COLO668 (cell line): ENCODE measurements at regions not wholly inside any gene's neighbourhood (a gene's known extent, or its start where the extent isn't known, plus 50 kb on each side); places are given as distances from the start of the nearest gene placed in this dataset.

ENCODE experiments used
- DNase-seq: peaks from one replicate; lab custom pipeline; 2025; ENCODE audit not compliant: unreplicated experiment; lab: John Stamatoyannopoulos, UW

DNA sequence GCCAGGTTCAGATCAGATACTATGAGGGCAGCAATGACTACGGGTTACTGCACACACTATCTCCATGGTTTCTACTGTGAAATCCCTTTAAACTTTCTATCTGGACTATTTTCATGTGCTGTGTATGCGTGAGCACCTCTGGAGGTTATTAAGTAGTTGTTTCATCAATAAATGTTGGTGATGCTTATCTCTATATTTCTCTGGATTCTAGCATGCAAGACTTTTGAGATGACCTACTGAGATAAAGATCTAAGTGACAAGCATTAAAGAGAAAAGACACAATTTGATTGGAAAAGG, 194.0 kb downstream of the NRIP1 start:
- no peak for DNase-seq

DNA sequence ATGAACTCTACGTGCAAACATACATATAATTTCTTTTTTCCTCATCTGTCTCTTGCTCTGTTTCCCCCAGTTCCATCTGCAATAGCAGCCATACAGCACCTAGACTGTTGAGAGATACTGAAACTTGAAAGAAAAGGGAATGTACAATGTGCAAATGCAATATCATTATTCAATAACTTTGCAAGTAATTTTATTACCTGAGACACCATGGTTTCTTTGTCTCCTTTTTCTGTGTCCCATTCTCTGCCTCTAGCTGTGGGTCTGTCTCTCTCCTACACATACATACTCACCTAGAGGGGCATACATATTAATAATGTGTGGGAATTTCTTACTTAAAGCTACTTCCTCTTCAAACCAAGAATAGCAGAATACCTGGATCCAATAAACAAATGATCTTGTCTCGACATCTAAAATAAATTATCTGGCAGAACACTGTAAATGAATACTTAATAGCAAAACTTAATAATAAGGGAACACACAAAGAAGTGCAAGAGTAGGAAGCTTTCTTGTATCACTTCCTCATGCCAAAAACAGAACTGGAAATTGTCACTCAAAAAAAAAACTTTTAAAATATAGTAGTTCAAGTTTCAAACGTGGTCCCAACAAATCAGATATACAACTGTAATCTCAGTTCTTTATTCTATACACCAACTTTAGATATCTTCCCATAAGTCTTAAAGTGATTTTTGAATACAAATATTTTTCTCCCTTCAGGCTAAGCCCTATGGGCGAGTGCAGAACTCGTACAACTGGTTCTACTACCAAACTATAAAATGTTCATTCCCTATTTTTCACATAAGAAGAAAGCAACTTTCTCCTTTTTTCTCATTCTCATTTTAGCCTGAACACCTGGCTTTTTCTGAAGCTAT, 194.6 kb downstream of the NRIP1 start:
- DNase-seq: no peak

DNA sequence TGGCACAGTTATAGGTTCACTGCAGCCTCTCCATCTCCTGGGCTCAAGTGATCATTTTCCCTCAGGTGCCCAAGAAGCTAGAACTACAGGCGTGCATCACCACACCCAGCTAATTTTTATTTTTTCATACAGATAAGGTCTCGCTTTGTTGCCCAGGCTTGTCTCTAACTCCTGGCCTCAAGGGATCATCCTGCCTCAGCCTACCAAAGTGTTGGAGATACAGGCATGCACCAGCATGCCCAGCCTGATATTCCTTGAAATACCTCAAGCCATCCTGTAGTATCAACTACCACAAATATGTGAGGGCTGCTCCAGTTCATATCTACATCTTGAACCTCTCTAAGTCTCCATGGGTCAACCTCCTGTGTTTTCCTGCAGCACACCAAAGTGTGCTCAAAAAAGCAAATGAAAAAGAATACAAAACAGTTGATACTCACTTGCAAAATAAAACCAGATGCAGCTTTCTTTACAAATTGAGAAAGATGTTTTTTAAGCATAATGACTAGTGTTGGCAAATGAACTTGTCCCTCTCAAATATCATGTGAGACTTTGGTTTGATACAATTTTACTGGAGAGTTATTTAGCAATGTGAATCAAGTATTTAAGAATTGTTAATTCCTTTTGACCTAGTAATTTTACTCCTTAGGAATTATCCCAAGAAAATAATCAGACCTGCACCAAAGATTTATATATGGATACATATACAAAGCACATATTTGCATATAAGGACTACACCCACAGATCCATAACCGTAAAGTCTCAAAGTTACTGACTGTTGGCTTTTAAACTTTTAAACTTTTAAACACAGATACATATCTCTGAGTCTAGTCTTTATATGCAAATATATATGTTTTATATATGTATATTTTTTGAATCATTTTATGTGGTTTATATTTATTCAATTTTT, 197.7 kb downstream of the NRIP1 start:
- DNase-seq: no peak

DNA sequence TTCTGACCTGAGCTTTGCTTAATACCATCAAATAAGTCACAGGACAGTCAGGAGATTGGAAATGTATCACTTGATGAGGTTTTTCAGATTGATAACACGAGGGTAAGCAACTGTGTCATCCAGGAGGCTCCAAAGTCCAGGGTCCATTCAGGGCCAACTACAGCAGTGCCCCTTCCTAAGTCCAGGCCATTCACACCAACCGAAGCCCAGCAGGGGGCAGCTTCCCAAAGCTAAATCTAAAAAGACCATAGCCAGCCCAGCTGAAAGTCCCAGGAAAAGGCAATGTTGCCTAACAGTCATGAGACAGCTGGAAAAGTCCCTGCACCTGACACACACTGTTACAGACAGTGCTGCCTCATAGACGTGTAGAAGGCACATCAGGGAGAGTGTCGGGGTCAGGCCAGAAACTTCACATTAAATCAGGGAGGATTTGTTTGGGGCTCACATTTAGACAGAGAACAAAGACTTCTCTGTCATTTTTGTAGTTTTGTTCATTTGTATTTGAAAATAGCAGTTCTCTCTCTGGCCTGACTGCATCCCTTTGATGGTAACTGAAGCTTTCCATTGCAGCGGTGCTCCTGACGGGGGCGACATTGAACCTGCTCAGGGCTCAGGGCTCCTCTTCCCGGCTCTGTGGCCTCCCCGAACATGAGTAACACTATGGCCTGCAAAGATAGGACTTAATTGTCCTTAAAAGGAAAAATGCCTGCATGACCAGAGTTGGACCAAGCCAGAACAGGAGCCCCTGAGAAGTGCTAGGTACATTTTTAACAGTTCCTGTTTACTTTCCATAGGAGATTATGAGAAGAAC, 200.4 kb downstream of the NRIP1 start:
- peak; percentile 63 for DNase-seq

DNA sequence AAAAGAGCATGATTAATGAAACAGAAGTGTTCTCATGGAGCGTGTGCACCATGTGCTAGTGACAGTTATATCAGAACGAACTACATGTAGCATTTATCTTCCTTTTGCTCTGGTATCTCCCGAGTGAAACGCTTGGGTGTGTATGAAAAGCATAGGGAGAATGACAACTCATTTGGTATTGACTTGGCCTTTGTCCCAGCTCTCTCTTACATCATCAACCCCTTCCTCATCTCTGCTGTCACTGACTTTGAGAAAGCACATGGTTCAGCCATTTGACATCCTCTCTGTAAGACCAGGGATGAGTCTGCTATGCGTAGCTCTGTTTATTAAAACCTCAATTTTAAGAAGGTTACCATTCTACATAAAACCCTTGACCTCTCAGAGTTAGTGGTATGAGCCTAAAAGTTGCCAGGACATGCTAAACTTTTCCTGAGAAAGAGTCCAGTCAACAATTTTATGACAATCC, 201.0 kb downstream of the NRIP1 start:
- no peak for DNase-seq

DNA sequence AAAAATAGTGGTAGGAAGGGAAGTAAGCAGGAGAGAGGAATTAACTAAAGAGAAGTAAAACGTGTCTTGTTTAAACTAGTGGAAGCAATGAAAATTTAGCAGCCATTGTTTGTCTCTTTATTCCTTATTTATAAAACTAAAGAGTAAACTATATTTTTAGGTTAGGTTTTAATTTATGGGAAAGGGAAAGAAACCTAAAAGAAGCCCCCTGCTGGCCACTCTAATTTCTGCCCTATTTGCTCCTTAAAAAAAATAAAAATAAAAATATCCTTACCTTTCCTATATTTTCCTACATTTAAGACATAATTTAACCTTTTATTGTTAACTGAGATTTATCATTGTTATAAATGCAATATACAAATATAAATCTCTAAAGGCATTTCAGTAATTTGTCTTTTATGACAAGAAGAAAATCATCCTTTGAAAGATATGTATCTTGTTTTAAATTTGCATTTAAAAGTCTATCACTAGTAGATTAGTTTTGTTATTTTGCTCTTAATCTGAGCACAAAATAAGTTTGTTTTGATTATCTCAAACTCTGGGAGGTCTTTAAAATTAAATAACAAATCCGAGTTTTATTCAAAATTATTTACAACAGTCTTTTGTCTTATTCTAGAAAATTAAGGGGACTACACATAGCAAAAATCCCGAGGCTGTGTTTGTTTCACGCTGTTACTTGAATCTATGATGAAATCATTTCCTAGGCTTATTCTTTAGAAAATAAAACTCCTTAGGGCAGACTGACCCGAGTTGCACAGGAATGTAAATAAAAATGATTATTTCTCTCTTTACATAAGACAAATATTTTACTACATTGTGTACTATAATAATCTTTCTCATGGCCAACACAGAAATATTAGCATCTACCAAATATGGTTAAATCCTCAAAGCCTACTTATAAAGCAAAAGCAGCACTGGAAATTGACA, 201.7 kb downstream of the NRIP1 start:
- DNase-seq: no peak

DNA sequence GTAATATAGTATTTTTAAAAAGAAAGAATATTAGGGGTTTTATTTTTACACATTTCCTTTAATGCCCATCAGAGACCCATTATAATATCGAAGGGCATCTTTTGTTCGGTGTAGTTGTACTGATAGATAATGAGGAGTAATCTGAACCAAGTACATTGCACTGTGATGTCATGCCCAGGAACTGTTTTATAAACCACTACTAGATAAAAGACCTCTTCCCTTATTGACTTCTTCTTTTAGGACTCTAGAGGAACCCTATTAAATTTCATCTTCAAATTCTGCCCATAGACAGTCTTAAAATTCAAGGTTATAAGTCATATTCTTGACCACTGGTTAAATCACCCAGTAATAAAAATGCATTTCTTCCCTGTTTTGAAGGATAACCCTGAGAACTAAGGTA, 206.5 kb downstream of the NRIP1 start:
- DNase-seq: no peak

DNA sequence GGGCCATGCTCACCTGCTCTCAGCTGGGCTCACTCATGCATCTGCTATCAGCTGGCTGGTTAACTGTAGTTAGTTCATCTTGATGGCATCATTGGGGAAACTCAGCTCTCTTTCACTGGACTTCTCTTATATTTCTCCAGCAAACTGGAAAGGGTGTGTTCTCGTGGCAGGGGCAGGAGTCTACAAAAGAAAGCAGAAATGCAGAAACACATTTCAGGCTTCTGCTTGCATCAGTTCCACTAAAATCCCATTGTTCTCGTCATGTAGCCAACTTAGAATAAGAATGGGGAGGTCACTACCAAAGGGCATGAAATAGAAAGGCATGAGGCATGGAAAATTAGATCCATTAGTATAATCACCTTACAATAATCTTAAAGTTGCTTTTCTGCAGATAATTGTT, 207.3 kb downstream of the NRIP1 start:
- no peak for DNase-seq

DNA sequence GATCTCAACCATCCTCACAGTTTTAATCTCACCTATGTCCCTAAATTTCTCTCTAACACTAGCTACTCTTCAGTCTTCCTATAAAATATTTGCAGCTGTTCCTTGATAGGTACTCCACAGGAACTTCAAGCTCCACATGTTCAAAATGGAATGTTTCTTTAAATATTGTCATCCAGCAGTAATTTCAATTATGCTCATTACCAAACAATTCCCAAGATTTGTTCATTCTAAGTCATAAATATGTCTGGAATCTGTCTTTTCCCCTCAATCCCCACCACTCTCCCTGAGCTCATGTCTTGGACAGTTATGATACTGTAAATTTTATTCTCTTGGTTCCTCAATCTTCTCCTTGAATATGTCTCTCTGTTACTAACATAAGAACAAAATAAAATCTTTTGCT, 214.4 kb downstream of the NRIP1 start:
- no peak for DNase-seq

DNA sequence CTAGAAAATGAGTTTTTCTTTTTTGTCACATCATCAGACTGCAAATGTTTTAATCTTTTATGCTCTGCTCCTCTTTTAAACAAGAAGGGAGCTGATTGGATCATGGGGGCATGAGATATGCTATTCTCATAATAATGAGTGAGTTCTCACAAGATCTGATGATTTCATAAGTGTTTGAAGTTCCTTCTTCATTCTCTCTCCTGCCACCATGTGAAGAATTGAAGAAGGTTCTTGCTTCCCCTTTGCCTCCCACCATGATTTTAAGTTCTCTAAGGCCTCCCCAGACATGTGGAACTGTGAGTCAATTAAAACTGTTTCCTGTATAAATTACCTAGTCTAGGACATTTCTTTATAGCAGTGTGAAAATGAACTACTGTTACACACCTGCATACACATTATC, 218.2 kb downstream of the NRIP1 start:
- no peak for DNase-seq

DNA sequence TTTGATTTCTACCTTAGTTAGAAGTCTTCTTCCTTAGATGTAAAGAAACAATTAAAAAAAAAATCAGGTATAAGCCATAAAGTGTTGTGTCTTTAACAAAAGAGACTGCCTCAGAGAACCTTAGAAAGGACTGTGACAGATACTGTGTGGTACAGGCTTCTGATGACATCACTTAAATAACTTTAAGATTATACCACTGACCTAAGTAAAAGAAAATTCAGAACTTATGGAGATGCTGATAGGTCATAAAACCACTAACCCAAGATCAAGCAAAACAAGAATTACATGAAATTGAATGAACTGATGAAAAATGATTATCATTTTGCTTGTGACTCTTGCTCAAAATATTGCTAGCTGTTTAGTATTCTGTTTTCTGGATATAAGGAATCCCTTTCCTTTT, 220.8 kb downstream of the NRIP1 start:
- no peak for DNase-seq

DNA sequence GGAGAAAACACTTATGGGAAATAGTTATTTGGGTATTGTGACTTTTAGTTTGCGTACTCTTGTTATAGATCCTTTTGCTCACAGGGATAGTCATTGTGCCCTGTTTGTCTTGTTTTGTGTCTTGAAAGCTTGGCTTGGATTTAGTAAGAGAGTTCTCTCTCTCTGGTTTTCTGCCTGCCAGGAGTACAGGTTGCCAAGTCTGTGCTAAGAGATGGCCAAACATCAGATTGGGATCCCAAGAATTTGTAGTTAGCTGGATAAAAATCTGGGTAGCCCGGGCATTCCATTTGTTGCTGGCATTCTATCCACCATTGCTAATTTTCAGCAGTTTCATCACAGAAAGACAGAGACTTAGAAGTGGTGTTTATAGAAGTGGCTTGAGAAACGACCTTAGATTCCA, 222.2 kb downstream of the NRIP1 start:
- DNase-seq: no peak

DNA sequence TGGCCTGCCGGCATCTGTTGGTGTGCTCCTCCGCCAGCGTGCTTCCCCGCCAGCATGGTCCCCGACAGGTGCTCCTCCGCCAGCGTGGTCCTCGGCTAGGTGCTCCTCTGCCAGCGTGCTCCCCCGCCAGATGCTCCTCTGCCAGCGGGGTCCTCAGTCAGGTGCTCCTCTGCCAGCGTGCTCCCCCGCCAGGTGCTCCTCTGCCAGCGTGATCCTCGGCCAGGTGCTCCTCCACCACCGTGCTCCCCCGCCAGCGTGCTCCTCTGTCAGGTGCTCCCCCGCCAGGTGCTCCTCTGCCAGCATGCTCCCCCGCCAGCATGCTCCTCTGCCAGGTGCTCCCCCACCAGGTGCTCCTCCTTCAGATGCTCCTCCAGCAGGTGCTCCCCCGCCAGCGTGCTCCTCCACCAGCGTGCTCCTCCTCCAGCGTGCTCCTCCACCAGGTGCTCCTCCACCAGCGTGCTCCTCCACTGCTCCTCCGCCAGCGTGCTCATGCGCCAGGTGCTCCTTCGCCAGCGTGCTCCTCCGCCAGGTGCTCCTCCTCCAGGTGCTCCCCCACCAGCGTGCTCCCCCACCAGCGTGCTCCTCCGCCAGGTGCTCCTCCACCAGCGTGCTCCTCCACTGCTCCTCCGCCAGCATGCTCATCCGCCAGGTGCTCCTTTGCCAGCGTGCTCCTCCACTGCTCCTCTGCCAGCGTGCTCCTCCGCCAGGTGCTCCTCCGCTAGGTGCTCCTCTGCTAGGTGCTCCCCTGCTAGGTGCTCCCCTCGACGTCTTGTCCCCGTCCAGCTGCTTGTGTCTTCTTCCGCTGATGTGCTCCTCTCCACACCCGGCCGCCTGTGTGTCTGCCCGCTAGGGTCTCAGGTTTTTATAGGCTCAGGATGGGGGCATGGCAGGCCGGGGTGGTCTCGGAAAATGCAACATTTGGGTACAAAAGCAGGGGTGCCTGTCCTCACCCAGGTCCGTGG, 223.0 kb downstream of the NRIP1 start:
- DNase-seq: no peak

DNA sequence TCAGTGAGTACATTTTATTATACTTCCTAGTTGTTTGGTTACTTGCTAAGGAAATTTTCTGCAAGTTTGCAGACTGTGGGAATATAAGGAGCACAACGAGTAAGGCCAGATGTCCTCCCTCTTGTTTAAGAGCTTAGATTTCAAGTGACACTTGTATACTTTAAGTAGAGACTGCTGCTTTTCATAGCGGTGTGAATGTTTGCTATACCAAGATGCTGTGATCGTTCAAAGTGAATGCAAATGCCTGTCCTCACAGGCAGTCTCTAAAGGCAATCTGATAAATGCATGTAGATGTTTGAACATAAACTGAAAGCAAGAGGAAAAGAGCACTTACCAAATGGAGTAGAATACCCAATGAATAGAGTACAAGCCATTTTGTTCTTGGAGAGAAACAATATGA, 226.4 kb downstream of the NRIP1 start:
- no peak for DNase-seq

DNA sequence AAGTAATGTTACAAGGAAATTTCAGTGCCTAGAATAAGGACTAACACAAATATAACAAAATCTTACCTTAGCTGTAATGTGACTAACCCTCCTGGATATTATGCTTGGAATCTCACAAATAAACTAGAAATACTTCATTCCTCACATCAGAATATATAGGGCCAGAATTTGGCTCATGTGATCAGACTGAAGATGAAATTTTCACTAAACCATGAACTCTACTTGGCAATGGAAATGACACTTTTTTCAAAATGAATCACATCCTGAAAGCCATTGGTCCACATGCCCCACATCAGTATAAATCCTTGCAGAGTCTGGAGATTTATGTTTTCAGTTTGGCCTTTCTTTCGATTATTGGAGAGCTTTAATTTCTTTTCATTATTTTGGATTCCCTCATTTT, 227.8 kb downstream of the NRIP1 start:
- DNase-seq: no peak

DNA sequence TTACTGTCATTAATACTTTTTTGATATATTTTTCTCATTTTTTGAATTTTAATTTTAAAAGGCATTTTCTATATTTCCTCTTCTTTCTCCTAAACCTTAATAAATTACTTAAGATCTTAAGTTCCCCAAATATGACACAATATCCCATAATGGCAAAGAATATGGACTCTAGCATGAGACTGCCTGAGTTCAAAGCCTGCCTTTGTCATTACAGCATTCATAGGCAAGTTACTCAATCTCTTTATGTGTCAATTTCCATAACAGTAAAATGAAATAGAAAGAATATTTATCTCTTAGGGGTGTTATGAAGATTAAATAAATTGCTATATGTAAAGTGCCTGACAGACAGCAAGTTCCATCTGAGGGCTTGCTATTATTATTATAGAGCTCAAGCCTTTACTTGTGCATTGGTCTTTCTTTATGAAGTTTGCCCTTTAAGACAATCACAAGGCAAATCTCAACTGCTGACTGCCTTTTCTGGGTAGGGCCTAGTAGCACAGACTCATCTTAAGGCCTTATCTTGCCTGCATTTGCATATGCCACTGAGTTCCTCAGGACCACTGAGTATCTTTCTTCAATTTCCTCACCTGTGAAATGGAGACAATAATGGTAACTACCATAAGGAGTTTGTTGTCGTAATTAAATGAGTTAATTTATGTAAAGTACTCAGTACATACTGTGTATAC, 231.0 kb downstream of the NRIP1 start:
- DNase-seq: no peak

DNA sequence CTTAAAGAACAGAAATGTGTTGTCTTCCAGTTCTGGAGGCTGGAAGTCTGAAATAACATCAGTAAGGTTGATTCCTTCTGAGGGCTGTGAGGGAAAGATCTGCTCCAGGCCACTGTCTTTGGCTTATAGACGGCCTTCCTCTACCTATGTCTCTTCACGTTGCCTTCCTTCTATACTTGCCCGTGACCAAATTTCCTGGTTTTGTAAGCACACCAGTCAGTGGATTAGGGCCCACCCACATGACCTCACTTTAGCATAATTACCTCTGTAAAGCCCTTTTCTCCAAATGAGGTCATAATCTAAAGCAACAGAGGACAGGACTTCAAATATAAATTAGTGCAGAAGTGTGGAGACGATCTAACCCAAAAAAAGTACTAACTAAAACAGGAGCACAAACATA, 231.6 kb downstream of the NRIP1 start:
- no peak for DNase-seq

DNA sequence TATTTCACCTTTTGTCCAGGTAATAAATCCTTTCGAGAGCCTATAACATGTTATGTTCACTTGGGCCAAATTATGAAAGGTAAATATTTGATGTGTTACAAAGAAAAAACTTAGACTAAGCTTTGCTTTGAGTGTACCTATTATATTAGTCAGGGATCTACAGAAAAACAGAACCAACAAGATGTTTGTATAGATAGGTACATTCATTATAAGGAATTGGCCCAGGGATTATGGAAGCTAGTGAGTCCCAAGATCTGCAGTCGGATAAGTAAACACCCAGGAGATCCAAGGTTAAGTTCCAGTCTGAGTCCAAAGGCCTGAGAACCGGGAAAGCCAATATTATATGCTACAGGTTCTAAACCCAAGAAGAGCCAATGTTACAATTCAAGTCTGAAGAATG, 234.5 kb downstream of the NRIP1 start:
- DNase-seq: no peak

DNA sequence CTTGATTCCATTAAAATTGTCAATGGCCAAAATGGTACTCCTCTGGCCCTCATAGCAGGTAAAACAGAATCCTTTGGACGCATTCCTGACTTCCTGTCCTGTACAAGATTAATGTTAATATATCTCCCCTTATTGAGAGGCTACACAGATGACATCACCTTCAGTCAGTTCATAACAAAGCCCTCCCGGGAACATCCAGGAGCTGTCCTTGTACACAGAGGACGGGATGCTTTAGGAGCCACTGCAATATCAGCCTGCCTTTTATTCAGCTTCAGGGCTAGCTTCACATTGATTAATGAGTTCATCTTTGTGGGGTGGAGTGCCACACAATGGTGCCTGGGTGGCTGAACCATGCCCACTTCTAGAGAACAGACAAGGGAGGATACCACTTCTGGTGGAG, 235.1 kb downstream of the NRIP1 start:
- DNase-seq: no peak
